HepG2 (cell line): ENCODE measurements at regions not wholly inside any gene's neighbourhood (a gene's known extent, or its start where the extent isn't known, plus 50 kb on each side); places are given as distances from the start of the nearest gene placed in this dataset.

Experiments
- ATAC-seq: fragments of 200-7000 bp; cut with Tn5 transposase; 3 replicates; pipeline ENCODE4 v1.9.1; 2020; ENCODE audit warnings: mild to moderate bottlenecking, moderate library complexity
- BruUV-seq: library from RNA; stranded (reverse); fragments of 400-500 nt; replicated peaks from 2 replicates; lab custom pipeline; 2021; lab: Mats Ljungman, UMichigan
- CTCF ChIA-PET: fragments of 300-600 bp; formaldehyde crosslinking; extraction: SDS; loops from one replicate; lab custom pipeline; 2021; ENCODE audit warnings: low total read pairs, inconsistent platforms, low intra/inter-chr PET ratio; lab: Yijun Ruan, JAX
- POLR2A ChIA-PET: fragments of 350-600 bp; sonication (Branson Sonifier 250); formaldehyde crosslinking; loops from one replicate; lab custom pipeline; 2020; ENCODE audit warnings: antibody characterized with exemption, inconsistent platforms; lab: Yijun Ruan, JAX
- DNase-seq: peaks from one replicate; pipeline ENCODE4 v3.0.0-alpha.2; 2015; ENCODE audit warnings: low spot score
- FAIRE-seq: peaks from 3 replicates; lab custom pipeline; 2011; peaks lifted over from hg19 to GRCh38; lab: Jason Lieb, UNC
- H2AFZ ChIP-seq: one replicate; pipeline ENCODE4 v1.6.1; 2011; ENCODE audit warnings: low read length, inconsistent platforms
- H3K27ac ChIP-seq: fragments of 300-600 bp; 3 replicates; pipeline ENCODE4 v1.8.0; 2011; ENCODE audit warnings: mixed run types, mild to moderate bottlenecking, mixed read lengths, low read length, inconsistent platforms; ENCODE audit not compliant: insufficient read depth; ENCODE audit errors: extremely low read length
- H3K27me3 ChIP-seq, 2 experiments: fragments of 200-600 bp in 1 of 2; 2 replicates in 1 of 2; 3 replicates in 1 of 2; pipeline versions ENCODE4 v1.6.0 to v1.8.0; 2011; ENCODE audit warnings: low read length in 2 of 2, mild to moderate bottlenecking in 2 of 2, moderate library complexity in 2 of 2, inconsistent platforms in 1 of 2; ENCODE audit not compliant: insufficient read depth in 2 of 2, control insufficient read depth in 1 of 2
- H3K36me3 ChIP-seq, 2 experiments: fragments of 200-600 bp in 1 of 2; replicated peaks in 1 of 2; 2 replicates in 1 of 2; 3 replicates in 1 of 2; pipeline versions ENCODE4 v1.5.1 to v1.8.0; 2011; ENCODE audit warnings: low read length in 2 of 2, inconsistent platforms in 1 of 2; ENCODE audit not compliant: insufficient read depth in 2 of 2, control insufficient read depth in 1 of 2
- H3K4me1 ChIP-seq: 2 replicates; pipeline ENCODE4 v1.5.1; 2012; ENCODE audit warnings: low read length, inconsistent platforms; ENCODE audit not compliant: insufficient read depth
- H3K4me2 ChIP-seq: 2 replicates; pipeline ENCODE4 v1.6.0; 2011; ENCODE audit warnings: low read depth, low read length, inconsistent platforms
- H3K4me3 ChIP-seq, 3 experiments: fragments of 200-600 bp in 1 of 3; sonication (generic), shearing (Covaris generic) in 1 of 3; replicated peaks in 1 of 3; 2 replicates each; pipeline ENCODE4 v1.5.1; 2011 to 2016; ENCODE audit warnings: low read length in 3 of 3, inconsistent platforms in 2 of 3, low read depth in 2 of 3, mild to moderate bottlenecking in 2 of 3, control low read depth in 1 of 3, mixed read lengths in 1 of 3; ENCODE audit not compliant: insufficient read depth in 1 of 3
- H3K79me2 ChIP-seq: one replicate; pipeline ENCODE4 v1.6.1; 2011; ENCODE audit warnings: low read length, inconsistent platforms; ENCODE audit not compliant: insufficient read depth
- H3K9ac ChIP-seq: 2 replicates; pipeline ENCODE4 v1.6.0; 2011; ENCODE audit warnings: mild to moderate bottlenecking, low read depth, low read length, inconsistent platforms; ENCODE audit not compliant: insufficient read depth
- H3K9me3 ChIP-seq: 2 replicates; pipeline ENCODE4 v1.5.1; 2012; ENCODE audit warnings: mild to moderate bottlenecking, low read length
- H4K20me1 ChIP-seq: 2 replicates; pipeline ENCODE4 v1.6.0; 2011; ENCODE audit warnings: inconsistent platforms, mild to moderate bottlenecking, low read length, moderate library complexity; ENCODE audit not compliant: insufficient read depth
- BRD4 ChIP-seq: sonication (generic); formaldehyde crosslinking; IDR thresholded peaks from 2 replicates; pipeline ENCODE4 v1.4.0; 2020; ENCODE audit warnings: missing genetic modification reagents
- CBX5 ChIP-seq: sonication (generic); formaldehyde crosslinking; IDR thresholded peaks from 2 replicates; pipeline ENCODE4 v1.4.0; 2020; ENCODE audit warnings: missing genetic modification reagents, borderline replicate concordance
- EP300 ChIP-seq, 3 experiments: sonication (generic) in 1 of 3; formaldehyde crosslinking in 1 of 3; IDR thresholded peaks; 2 replicates each; pipeline versions ENCODE4 v1.5.1 to v1.6.1; 2011 to 2020; ENCODE audit warnings: low read depth in 2 of 3, low read length in 2 of 3, borderline replicate concordance in 1 of 3, improper control_type of control experiment in 1 of 3, mild to moderate bottlenecking in 1 of 3, missing genetic modification reagents in 1 of 3, moderate library complexity in 1 of 3
- HMG20B ChIP-seq: conservative IDR thresholded peaks from 2 replicates; pipeline ENCODE4 v1.6.1; 2016; ENCODE audit warnings: missing genetic modification reagents, missing compliant biosample characterization
- MEIS2 ChIP-seq: sonication (generic); formaldehyde crosslinking; IDR thresholded peaks from 2 replicates; pipeline ENCODE4 v1.9.0; 2021; ENCODE audit warnings: mild to moderate bottlenecking, missing genetic modification reagents
- SRY ChIP-seq: sonication (generic); formaldehyde crosslinking; IDR thresholded peaks from 2 replicates; pipeline ENCODE4 v1.8.0; 2022; ENCODE audit warnings: mild to moderate bottlenecking, missing genetic modification reagents
- THYN1 ChIP-seq: sonication (generic); formaldehyde crosslinking; IDR thresholded peaks from 2 replicates; pipeline ENCODE4 v1.8.1; 2023; ENCODE audit warnings: low read depth, mild to moderate bottlenecking, moderate library complexity, missing genetic modification reagents, borderline replicate concordance
- ZNF264 ChIP-seq: sonication (generic); formaldehyde crosslinking; IDR thresholded peaks from 2 replicates; pipeline ENCODE4 v1.4.0; 2020; ENCODE audit warnings: missing genetic modification reagents
- ZNF598 ChIP-seq: sonication (generic); formaldehyde crosslinking; IDR thresholded peaks from 2 replicates; pipeline ENCODE4 v1.5.1; 2020; ENCODE audit warnings: mild to moderate bottlenecking, missing genetic modification reagents, borderline replicate concordance
- WGBS: methylation state at CpG from one replicate; pipeline ENCODE4 v1.1.6; 2017; ENCODE audit warnings: low lambda C conversion rate; 5-methylcytosine and 5-hydroxymethylcytosine counted together
- in situ Hi-C: cut with HindIII; loops from 2 replicates; pipeline ENCODE4 v1.10.0; 2017; ENCODE audit warnings: low pct_unique_long_range_greater_than_20kb; ENCODE audit not compliant: extremely low pct_ligation_motif_present
- intact Hi-C: fragments of 100-400 bp; cut with micrococcal nuclease; formaldehyde crosslinking; loops from one replicate; pipeline ENCODE4 v1.10.0; 2022; ENCODE audit not compliant: unreplicated experiment
- TF ChIP-seq, protein P1 (sequence below): sonication (generic); formaldehyde crosslinking; conservative IDR thresholded peaks from 2 replicates; pipeline ENCODE4 v1.8.1; 2023; ENCODE audit warnings: missing genetic modification reagents
- TF ChIP-seq, protein P2 (sequence below): sonication (generic); formaldehyde crosslinking; IDR thresholded peaks from 2 replicates; pipeline ENCODE4 v1.8.1; 2023; ENCODE audit warnings: missing genetic modification reagents, inconsistent platforms, borderline replicate concordance
- TF ChIP-seq, protein P3 (sequence below), 2 experiments: fragments of 450-650 bp in 1 of 2; sonication (generic) in 1 of 2; formaldehyde crosslinking in 1 of 2; IDR thresholded peaks; 2 replicates each; pipeline versions ENCODE4 v1.6.1 to v1.8.0; 2016 to 2022; ENCODE audit warnings: antibody characterized with exemption in 1 of 2, mild to moderate bottlenecking in 1 of 2, missing genetic modification reagents in 1 of 2
- TF ChIP-seq, protein P4 (sequence below): IDR thresholded peaks from 2 replicates; pipeline ENCODE4 v1.6.1; 2016; ENCODE audit warnings: mild to moderate bottlenecking, missing biosample characterization, missing genetic modification reagents

DNA sequence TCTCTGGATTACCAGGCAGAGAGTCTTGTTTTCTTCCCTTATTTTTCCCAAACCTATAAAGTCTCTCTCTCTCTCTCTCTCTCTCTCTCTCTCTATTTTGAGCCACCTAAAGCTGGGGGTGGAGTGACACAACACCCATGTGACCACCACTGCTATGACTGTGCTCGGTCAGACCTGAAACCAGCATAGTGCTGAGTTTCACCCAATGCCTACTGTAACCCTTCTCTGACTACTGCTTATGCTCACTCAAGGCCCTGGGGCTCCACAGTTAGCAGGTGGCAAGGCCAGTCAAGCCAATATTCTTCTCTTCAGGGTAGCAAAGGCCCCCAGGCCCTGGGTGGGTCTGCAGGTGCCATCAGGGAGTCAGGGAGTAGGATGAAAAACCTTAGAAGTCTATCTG is 114.7 kb upstream of the ARMCX2 start:
- 0% methylated on average over 1 of the region's 1 CpG for WGBS
- Histone ChIP-seq H3K4me1 (no peaks in the 10 kb centered on the region), H4K20me1 (no peaks in the 10 kb centered on the region), H3K4me2 (no peak overlapping the region), H3K9ac (no peak overlapping the region), H3K9me3 (no peaks in the 10 kb centered on the region), H3K79me2 (no peaks in the 10 kb centered on the region), H3K36me3 (no peaks in the 10 kb centered on the region), H3K27ac (no peak overlapping the region), H3K27me3 (no peaks in the 10 kb centered on the region), H2AFZ (no peak overlapping the region), H3K4me3 (no peak overlapping the region)
- BruUV-seq, result no TSS peak
- ATAC-seq (no peak), FAIRE-seq (no peak), DNase-seq (no peak)
- POLR2A ChIA-PET, result no interaction called here
- intact Hi-C loops, result no loop called here
- CTCF ChIA-PET, result no interaction called here
- in situ Hi-C loops, result no loop called here
- TF ChIP-seq THYN1 (CRISPR knock-in tag) (no peak), HMG20B (CRISPR knock-in tag) (no peak), ZNF264 (no peak), CBX5 (CRISPR knock-in tag) (no peak), EP300 (IDR thresholded peaks at IDR 0.05; ENCODE audit: low read depth in 2 of 2, low read length in 2 of 2) (no peak), EP300 (CRISPR knock-in tag; IDR thresholded peaks at IDR 0.05; ENCODE audit: borderline replicate concordance) (no peak), ZNF598 (CRISPR knock-in tag) (no peak), SRY (no peak), MEIS2 (CRISPR knock-in tag) (no peak), BRD4 (CRISPR knock-in tag) (no peak)
- TF ChIP-seq, protein P1, sequence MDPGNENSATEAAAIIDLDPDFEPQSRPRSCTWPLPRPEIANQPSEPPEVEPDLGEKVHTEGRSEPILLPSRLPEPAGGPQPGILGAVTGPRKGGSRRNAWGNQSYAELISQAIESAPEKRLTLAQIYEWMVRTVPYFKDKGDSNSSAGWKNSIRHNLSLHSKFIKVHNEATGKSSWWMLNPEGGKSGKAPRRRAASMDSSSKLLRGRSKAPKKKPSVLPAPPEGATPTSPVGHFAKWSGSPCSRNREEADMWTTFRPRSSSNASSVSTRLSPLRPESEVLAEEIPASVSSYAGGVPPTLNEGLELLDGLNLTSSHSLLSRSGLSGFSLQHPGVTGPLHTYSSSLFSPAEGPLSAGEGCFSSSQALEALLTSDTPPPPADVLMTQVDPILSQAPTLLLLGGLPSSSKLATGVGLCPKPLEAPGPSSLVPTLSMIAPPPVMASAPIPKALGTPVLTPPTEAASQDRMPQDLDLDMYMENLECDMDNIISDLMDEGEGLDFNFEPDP (CRISPR knock-in tag), result no peak
- TF ChIP-seq, protein P2, sequence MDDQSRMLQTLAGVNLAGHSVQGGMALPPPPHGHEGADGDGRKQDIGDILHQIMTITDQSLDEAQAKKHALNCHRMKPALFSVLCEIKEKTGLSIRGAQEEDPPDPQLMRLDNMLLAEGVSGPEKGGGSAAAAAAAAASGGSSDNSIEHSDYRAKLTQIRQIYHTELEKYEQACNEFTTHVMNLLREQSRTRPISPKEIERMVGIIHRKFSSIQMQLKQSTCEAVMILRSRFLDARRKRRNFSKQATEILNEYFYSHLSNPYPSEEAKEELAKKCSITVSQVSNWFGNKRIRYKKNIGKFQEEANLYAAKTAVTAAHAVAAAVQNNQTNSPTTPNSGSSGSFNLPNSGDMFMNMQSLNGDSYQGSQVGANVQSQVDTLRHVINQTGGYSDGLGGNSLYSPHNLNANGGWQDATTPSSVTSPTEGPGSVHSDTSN (CRISPR knock-in tag), result no peak
- TF ChIP-seq, protein P3, sequence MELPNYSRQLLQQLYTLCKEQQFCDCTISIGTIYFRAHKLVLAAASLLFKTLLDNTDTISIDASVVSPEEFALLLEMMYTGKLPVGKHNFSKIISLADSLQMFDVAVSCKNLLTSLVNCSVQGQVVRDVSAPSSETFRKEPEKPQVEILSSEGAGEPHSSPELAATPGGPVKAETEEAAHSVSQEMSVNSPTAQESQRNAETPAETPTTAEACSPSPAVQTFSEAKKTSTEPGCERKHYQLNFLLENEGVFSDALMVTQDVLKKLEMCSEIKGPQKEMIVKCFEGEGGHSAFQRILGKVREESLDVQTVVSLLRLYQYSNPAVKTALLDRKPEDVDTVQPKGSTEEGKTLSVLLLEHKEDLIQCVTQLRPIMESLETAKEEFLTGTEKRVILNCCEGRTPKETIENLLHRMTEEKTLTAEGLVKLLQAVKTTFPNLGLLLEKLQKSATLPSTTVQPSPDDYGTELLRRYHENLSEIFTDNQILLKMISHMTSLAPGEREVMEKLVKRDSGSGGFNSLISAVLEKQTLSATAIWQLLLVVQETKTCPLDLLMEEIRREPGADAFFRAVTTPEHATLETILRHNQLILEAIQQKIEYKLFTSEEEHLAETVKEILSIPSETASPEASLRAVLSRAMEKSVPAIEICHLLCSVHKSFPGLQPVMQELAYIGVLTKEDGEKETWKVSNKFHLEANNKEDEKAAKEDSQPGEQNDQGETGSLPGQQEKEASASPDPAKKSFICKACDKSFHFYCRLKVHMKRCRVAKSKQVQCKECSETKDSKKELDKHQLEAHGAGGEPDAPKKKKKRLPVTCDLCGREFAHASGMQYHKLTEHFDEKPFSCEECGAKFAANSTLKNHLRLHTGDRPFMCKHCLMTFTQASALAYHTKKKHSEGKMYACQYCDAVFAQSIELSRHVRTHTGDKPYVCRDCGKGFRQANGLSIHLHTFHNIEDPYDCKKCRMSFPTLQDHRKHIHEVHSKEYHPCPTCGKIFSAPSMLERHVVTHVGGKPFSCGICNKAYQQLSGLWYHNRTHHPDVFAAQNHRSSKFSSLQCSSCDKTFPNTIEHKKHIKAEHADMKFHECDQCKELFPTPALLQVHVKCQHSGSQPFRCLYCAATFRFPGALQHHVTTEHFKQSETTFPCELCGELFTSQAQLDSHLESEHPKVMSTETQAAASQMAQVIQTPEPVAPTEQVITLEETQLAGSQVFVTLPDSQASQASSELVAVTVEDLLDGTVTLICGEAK (IDR thresholded peaks at IDR 0.05), result no peak
- TF ChIP-seq, protein P3 (CRISPR knock-in tag; IDR thresholded peaks at IDR 0.05), result no peak
- TF ChIP-seq, protein P4, sequence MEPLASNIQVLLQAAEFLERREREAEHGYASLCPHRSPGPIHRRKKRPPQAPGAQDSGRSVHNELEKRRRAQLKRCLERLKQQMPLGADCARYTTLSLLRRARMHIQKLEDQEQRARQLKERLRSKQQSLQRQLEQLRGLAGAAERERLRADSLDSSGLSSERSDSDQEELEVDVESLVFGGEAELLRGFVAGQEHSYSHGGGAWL (CRISPR knock-in tag), result no peak
